GM19467 (cell line): ENCODE measurements at regions not wholly inside any gene's neighbourhood (a gene's known extent, or its start where the extent isn't known, plus 50 kb on each side); places are given as distances from the start of the nearest gene placed in this dataset.
"Not testable (repeated sequence)": the region's sequence is repeated elsewhere in the genome, so short reads cannot be mapped to it uniquely, and the experiment has no call there.

ENCODE experiments used
- ATAC-seq: cut with Tn5 transposase; IDR thresholded peaks from one replicate; pipeline ENCODE4 v1.9.1; 2021; ENCODE audit warnings: mild to moderate bottlenecking, moderate library complexity; ENCODE audit not compliant: unreplicated experiment

DNA sequence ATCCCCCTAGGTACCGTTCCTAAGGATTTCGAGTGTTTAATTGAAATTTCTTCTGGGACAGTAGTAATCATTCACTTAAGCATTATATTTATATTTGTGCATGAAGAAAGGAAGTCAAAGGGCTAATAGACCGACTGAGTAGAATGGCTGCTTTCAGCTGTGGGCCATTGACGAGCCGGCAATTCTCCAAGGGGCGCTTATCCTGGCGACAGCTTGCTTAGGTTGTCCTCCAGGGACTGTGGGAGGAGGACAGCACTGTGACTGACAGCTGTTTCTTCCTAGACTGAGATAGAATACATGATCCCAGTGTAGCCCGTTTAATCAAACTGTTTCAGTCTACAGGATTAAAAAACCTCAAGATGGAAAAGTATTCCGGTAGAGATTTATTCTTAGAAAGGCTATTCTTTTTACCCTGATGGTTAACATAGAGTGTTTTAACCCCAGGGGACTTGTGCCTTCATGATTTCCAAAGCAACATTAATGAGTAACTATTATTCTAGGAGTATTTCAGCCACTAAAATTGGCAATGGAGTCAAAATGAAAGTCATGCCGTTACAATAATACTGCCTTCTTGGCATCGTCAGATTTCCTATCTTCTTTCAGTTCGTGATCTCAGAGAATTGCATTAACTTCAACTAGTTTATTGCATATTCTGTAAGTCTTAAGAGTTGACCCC lies 943.1 kb upstream of the WWC1 start:
- no peak for ATAC-seq

DNA sequence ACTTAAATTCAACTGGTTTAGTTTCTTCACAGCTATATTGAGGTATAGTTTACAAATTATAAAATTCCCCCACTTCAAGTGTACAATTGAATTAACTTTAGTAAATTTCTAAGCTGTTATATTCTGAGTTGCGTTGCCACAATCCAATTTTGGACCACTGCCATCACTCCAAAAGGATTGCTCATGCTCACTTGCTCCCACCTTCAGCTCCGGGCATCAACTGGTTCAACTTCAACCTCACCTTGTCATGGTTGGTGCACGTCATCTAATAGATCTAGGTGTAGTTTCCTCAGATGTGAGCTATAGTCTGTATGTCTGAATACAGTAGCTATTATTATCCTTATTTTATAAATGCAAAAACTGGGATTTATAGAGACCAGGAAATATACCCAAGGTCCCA lies 942.5 kb upstream of the WWC1 start:
- ATAC-seq: no peak

DNA sequence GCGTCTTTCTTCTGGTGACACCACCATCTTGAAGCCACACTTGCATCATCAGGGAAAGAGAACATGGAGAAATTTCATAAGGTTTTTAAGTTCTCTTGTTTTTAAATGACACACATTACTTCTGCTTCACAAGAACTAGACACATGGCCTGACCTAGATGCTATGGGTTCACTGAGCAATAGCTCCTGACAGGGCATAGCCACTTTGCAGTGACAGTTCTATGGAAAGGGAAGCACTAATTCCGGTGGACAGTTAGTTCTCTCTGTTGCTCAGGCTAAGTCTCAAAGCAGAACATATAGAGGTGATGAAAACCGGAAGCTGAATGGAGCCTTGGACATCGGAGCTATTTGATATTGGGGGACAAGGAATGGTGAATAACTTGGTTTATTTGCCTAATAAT lies 940.1 kb upstream of the WWC1 start:
- ATAC-seq: no peak

DNA sequence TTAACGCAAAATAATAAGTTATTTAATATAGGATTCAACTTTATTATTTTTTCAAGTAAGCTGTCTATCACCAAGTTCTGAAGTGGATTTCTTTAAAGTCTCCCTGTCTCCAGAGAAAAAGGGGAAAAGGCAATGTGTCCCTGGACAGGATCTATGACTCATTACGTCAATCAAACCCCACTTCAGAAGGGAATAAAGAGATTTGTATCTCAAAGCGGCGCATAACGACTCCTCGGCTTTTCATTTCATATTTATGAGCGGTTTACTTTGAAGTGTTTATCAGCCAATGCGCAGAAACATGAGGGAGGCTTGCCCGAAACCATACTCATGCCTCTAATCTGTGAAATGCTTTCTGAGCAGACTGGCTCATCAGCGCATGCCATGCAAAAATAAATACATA lies 938.6 kb upstream of the WWC1 start:
- no peak for ATAC-seq

DNA sequence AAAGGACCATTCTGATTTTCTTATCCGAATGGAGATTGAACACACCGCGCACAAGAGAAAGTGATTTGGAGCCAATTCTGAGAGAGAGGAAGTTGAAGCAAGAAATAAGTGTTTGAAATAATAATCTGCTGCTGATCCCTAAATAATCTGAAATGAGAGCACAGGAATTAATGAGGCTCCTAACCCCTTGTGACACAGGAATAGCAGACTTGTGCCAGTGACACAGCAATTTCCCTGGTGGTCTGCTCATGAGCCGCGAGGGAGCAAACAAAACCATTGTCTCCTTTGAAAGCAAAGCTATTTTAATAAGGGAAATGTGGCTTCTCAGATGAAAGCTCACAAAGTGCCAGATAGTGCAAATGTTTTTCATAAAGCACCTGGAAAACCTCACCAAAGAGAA lies 936.1 kb upstream of the WWC1 start:
- no peak for ATAC-seq

DNA sequence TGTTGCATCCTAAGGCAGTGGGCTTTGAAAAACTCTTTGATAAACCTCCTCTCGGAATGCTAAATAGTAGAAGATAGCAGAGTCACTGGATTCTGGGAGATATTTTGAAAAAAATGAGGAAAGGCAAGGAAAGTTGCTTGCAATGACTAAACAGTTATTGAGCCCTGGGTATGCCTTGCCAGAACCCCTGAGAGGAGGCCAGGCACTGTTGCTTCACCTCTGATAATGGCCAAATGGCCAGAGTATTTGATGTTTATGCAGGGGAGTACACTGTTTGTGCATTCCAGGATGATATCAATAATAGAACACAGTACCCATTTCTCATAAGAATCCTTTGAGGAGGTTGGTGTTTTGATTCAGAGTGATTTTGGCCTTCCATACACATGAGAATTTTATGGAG lies 935.1 kb upstream of the WWC1 start:
- no peak for ATAC-seq

DNA sequence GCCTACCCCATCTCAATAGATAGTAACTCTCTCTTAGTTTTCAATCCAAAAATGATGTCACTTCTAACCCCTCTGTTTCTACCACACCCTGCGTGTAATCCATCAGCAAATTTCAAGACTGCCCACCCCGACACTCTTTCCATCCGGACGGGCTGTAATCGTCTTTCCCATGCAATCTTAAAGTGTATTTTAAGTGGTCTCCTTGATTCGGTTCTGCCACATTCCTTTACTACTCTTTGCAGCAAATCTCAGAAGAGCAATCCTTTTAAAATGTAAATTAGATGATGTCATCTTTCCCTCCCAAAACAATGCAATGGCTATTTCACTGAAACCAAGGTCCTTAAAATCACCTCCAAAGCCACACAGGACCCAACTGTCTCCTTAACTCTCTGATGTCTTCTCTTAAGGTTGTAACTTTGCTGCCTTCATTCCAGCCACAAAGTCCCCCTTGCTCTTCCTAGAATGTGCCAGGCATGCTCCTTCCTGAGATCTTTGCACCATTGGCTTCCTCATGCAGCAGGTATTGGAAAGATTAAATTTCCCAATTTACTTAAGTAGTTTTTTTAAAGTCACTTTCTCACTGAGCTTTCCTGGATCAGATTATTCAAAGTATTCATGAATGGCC lies 932.5 kb upstream of the WWC1 start:
- ATAC-seq: no peak

DNA sequence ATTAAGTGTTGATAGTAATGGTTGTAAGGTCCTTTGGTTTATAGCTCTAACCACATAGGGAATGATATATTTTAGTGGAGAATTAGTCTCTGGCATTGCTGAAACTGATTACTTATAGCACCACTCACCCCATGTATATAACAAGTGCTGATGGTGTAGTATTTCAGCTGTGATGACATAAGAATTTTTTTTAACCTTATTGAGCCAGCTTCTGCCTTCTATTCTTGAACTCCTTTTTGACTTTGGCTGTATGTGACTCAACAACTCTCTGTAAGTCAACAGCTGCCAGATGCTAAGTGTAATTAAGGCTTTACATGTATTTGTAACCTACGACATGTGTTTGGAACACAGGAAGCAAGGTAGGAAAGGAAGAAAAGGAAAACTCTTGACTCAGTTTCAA lies 929.6 kb upstream of the WWC1 start:
- no peak for ATAC-seq

DNA sequence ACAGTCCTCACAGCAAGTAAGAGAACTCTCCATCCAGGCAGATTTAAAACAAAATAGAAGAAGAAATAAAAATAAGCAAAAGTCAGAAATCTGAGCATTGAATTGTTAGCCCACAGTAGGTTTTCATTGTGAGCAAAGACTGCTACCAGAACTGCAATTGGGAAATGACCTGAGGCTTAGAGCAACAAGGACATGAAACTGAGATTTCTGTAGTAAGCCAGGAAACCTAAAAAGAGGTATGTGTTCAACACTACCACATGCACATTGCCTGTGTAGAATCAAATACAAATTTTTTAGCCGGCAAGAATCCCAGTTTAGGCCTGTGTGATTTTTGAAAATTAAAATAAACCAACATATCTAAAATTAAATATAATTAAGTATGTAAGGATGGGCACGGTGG lies 928.4 kb upstream of the WWC1 start:
- no peak for ATAC-seq

DNA sequence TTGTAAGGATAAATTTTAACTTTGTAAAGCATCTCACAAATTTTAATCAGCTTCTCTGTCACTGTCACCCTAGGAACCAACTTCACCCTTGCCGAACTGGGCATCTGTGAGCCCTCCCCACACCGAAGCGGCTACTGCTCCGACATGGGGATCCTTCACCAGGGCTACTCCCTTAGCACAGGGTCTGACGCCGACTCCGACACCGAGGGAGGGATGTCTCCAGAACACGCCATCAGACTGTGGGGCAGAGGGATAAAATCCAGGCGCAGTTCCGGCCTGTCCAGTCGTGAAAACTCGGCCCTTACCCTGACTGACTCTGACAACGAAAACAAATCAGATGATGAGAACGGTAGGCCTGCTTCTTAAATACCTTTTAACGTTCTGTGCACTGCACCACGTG lies 916.3 kb upstream of the WWC1 start:
- no peak for ATAC-seq

DNA sequence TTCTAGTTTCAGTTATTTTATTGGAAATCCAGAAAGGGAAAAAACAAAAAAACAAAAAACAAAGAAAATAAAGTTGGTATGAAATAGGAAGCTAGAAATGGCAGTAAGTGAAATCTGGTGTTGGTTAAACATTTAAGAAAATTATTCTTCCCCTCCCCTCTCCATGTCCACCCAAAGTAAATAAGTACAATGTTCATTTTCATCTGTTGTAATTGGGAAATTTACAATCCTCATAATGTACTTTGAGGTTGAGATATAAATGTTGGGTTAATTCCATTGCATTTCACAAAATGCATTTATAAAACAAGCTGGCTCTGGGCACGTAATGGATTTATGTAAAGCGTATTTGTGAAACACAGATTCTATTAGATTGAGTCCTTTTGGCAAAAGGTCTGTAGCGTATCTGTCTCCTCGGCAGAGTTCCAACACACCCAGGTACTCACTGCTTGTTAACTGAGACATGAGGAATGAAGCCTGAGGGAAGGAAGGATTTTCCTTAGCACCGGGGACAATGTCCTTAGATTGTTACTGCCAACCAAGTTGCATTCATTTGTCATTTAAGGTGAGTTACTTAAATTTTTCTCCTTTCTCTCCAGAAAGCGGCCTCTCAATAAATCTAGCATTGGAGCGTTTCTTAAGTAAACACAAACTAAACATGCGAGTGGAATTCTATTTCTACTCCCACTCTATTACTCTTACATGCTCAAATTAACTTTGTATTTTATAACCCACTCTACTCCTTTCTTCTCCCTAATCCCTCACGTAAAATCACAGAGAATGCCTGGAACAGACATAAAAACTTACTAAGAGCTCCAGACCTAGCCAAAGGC lies 912.3 kb upstream of the WWC1 start:
- ATAC-seq: no peak

DNA sequence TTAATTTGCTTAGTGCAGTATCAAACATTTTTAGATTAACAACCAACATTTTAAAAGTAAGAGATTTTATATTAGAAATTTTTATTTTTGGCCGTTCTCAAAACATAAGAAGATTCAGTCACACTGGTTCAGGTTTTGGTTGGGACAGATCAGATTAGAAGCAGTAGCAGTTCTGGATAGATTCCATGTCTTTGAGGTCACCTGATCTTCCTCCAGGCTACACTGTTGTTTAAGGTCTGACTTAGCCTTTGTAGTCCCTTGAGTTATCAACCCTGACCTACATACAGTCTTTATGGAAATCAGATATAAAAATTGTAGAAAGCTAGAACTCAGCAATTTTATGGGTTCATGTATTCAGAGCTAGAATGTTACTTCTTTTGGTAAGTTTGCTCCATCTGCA lies 910.0 kb upstream of the WWC1 start:
- ATAC-seq: no peak

DNA sequence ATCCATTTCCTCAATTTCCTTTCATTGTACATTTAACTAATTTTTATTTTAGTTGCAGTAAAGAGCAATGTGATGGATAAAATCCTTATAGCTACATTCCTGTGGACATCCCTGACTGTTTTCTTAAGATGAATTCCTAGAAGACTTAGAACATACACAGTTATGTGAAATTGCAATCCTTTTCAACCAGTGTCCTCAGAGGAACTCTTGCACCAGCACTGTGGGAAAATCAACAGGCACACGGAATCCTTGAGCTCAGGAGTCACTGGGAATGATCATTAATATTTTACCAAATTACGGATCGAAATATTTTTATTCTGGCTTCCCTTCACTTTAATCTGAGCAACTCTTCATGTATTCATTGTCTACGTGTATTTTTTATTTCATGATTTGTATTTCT lies 901.9 kb upstream of the WWC1 start:
- no peak for ATAC-seq

DNA sequence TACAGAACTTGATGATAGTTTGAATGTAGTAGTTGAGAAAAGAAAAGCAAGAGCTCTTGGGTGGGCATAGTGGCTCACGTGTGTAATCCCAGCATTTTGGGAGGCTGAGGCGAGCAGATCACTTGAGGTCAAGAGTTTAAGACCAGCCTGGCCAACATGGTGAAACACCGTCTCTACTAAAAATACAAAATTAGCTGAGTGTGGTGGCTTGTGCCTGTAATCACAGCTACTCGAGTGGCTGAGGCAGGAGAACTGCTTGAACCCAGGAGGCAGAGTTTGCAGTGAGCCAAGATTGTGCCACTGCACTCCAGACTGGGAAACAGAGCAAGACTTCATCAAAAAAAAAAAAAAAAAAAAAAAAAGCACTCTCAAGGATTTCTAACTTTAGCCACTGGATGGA lies 900.2 kb upstream of the WWC1 start:
- not testable (repeated sequence) for ATAC-seq

DNA sequence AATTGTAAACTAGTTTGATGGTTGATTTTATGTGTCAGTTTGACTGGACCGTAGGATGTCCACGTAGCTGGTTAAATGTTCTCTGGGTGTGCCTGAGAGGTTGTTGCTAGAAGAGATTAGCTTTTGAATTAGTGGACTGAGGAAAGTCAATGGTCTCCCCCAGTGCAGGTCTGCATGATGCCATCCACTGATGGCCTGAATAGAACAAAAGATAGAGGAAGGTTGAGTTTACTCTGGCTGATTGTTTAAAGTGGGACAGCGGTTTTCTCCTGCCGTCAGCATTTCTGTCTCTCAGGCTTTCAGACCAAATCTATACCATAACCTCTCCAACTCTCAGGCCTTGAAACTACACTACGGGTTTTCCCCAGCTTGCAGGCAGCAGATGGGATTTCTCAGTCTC lies 899.2 kb upstream of the WWC1 start:
- no peak for ATAC-seq

DNA sequence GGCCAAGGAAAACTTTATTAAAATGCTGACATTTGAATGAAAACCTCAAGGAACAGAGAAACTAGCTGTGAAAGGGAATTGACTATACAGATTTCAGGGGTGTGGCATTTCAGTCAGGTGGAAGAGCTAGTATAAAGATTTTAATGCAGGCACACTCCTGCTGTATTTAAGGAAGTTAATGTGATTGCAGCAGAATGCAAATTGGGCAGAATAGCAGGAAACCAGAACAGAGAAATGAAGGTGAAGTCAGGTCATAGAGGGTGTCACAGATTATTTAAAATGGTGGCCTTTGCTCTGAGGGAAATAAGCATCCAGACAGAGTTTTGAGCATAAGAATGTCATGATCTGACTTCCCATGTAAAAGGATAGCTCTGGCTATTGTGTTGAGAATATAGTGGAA lies 898.1 kb upstream of the WWC1 start:
- ATAC-seq: no peak

DNA sequence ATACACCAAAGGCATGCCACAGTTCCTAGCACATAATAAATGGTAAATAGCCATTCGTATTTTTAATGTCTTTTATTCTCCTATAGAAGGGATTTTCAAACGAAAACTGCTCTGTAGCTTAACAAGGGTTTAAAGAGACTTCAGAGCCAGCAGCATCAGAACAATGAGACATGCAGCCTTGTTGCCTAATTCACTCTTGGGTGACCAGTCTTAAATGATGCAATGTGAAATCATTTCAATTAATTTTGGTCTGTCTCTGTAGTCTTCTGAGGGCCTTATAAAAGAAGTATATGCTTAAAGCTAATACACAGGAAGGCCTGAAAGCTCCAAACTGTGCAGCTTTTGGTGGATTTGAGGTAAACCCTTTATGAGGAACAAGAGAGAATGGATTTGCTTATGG lies 888.8 kb upstream of the WWC1 start:
- no peak for ATAC-seq

DNA sequence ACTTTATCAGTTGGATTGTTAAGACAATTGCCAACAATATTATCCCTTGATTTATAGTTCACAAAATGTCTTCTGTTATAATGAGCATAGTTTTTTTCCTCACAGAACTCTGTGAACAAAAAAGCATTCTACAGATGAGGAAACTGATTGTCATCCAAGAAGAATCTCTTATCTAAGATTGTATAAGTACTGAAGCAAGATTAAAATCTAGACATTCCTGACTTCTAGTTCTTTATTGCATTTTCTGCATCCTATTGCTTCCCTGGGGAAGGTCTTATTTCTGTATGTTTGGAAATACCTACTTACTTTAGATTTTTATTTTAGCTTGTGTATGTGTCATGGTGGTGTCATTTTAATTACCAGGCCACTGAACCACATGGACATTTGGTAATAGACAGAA lies 884.9 kb upstream of the WWC1 start:
- no peak for ATAC-seq

DNA sequence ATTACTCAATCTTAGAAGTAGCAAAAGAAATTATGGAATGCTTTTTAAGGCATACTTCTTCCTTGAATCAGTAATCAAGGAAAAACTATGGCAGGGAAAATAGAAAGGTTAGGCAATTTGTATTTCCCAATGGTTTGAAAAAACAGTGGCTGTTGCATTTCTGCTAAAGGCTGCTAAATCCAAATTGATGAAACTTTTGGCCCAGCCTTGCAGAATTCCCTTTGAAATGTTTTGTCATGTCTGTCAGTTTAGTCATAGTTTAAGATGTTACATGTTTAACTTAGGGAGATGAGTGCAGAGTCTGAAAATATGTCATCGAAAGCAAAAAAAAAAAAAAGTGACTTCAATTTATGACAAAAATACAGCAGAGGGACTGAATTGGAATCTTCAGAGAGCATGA lies 878.9 kb upstream of the WWC1 start:
- ATAC-seq: no peak

DNA sequence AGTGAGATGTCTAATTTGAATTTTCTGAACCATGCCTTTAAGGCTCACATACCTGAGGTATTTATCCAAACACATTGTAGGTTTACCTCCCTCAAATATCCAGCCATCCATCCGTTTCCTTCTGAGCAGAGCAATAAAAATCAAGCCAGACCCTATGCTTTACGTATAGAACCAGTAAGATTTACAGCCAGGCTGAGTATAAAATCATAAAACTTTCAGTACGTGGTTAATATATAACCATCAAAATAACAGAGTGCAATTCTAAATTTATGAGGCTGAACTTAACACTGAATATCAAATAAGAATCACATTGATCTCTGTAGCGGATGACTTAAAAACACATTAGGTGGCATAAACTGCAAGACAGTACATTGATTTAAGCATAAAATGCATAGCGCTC lies 877.9 kb upstream of the WWC1 start:
- ATAC-seq: no peak

DNA sequence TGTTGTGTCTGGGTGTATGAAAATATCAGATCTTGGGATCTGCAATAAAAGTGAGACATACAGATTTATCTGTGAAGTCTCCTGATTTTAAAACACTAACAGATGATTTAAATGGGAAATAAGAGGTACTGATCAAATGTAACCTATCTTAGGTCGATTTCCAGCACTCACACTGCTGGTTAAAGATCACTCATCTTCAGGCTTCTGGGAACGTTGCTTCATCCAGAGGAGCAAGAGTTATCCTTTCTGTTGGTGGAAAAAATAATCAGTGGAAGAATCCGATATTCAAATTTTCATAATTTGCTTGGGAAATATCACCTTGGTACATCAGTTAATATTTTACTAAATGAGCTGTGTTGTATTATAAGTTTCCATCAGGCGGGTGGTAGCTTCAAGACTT lies 876.8 kb upstream of the WWC1 start:
- ATAC-seq: no peak
